SU-DHL-6 (cell line): ENCODE measurements at regions not wholly inside any gene's neighbourhood (a gene's known extent, or its start where the extent isn't known, plus 50 kb on each side); places are given as distances from the start of the nearest gene placed in this dataset.

Experiments
- EZH2phosphoT487 ChIP-seq: fragments of 200-600 bp; sonication (generic), shearing (Covaris generic); conservative IDR thresholded peaks from 2 replicates; pipeline ENCODE4 v1.6.1; 2018; ENCODE audit warnings: mild to moderate bottlenecking, antibody characterized with exemption, low read length, moderate library complexity, mixed read lengths
- TF ChIP-seq, protein P1 (sequence below): fragments of 200-600 bp; sonication (generic); IDR thresholded peaks from one replicate; pipeline ENCODE4 v1.5.1; 2017; ENCODE audit warnings: antibody characterized with exemption, mild to moderate bottlenecking, low read length, moderate library complexity; ENCODE audit not compliant: insufficient read depth, poor library complexity, severe bottlenecking

- TF ChIP-seq, protein P1, sequence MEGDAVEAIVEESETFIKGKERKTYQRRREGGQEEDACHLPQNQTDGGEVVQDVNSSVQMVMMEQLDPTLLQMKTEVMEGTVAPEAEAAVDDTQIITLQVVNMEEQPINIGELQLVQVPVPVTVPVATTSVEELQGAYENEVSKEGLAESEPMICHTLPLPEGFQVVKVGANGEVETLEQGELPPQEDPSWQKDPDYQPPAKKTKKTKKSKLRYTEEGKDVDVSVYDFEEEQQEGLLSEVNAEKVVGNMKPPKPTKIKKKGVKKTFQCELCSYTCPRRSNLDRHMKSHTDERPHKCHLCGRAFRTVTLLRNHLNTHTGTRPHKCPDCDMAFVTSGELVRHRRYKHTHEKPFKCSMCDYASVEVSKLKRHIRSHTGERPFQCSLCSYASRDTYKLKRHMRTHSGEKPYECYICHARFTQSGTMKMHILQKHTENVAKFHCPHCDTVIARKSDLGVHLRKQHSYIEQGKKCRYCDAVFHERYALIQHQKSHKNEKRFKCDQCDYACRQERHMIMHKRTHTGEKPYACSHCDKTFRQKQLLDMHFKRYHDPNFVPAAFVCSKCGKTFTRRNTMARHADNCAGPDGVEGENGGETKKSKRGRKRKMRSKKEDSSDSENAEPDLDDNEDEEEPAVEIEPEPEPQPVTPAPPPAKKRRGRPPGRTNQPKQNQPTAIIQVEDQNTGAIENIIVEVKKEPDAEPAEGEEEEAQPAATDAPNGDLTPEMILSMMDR = no peak
- no peak for TF ChIP-seq EZH2phosphoT487
These were observed 598.6 kb downstream of the TBC1D32 start for GRCh38 chr6:120735641-120736040.
